ENCODE measurements at regions not wholly inside any gene's neighbourhood (a gene's known extent, or its start where the extent isn't known, plus 50 kb on each side); places are given as distances from the start of the nearest gene placed in this dataset.

DNA sequence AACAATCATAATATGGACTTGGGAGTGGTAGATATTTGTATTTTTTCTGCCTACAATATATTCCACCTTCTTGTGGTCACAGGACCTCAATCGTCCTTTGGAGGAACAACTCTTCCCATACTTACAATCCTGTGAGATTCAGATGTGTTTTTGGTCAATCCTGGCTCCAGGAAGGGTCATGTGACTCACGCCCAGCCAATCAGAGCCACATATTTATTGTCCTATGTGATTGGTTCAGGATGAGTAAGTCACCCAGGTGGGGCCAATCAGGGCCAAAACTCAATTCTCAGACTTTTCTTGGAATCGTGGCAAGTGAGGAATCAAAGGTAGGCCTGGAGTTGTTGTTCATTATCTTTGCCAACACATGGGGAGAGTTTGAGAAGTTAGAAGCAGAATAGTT lies 264.9 kb downstream of the SUDS3 start (continued):
- TF ChIP-seq MAX (IDR thresholded peaks at IDR 0.05) (no peak), RBBP5 (IDR thresholded peaks at IDR 0.05; ENCODE audit: borderline replicate concordance, low read depth, low read length) (no peak), ASH2L (IDR thresholded peaks at IDR 0.05; ENCODE audit: low read length) (no peak), KDM1A (IDR thresholded peaks at IDR 0.05; ENCODE audit: borderline replicate concordance, low read length) (no peak), TBP (IDR thresholded peaks at IDR 0.05; ENCODE audit: low read depth, low read length) (no peak), BRCA1 (IDR thresholded peaks at IDR 0.05; ENCODE audit: low read depth, low read length) (no peak), FOSL1 (IDR thresholded peaks at IDR 0.05; ENCODE audit: insufficient read depth, low read depth, low read length) (no peak)
